Activated CD4-positive, alpha-beta T cell treated with anti-CD3 and anti-CD28 coated beads for 48 hours (primary cell): ENCODE measurements at regions not wholly inside any gene's neighbourhood (a gene's known extent, or its start where the extent isn't known, plus 50 kb on each side); places are given as distances from the start of the nearest gene placed in this dataset.
A peak's percentile ranks its signal among the peaks of the same experiment; 100 is the strongest.

Experiments used
- DNase-seq: peaks from one replicate; pipeline ENCODE4 v3.0.0-alpha.2; 2020

DNA sequence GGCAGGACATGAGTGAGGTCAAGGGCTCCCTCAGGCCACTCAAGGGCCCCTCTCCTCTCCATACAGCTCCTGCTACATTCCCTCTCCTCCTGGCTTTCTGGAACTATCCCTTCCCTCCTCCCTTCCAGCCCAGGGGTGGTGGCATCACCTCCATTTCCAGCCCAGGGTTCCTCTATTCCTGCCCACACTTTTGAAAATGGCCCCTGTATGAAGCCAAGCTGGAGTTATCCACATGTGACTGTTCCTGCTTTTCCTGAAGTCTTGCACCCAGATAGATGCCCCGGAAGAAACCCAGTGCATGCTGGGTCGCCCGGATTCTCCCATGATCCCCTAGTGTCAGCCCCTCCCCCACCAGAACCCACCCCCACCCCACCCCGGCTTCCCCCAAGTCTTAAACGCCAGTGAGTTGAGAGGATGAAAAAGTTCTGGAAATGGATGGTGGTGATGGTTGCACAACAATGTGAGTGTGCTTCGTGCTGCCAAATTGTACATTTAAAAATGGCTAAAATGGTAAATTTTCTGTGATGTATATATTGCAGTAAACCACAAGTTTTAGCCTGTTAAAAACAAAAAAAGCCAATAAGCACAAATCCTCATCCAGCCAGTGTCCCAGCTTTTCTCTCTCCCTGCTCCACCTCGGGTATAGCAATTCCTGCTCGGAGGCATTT lies 136.9 kb downstream of the SCARB1 start:
- no peak for DNase-seq

DNA sequence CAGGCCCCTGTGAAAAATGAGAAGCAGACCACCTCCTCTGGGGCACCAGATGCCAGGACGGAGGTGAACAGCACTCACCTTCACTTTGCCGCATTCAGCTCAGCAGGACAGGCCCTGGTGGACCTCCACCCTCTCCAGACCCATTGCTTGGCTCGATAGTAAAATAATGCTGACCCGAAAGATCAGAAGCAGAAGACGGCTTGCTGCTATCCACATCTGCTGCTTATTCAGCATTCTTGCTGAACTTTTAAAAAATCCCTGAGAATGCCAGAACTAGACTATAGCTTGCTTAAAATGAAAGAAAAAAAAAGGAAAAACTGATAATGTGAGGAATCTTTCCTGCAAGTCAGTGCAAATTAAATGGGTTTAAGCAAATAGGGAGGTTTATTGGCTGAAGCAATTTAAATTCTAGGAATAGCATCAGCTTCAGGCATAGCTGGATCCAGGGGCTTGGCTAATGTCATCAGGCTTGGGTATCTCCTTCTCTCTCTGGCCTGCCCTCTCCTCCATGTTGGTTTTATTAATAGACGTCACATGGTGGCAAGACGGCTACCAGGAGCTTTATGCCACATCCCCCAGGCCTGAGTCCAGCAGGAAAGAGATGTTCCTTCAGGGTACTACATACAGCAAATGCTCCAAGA lies 137.9 kb downstream of the SCARB1 start:
- DNase-seq: no peak

DNA sequence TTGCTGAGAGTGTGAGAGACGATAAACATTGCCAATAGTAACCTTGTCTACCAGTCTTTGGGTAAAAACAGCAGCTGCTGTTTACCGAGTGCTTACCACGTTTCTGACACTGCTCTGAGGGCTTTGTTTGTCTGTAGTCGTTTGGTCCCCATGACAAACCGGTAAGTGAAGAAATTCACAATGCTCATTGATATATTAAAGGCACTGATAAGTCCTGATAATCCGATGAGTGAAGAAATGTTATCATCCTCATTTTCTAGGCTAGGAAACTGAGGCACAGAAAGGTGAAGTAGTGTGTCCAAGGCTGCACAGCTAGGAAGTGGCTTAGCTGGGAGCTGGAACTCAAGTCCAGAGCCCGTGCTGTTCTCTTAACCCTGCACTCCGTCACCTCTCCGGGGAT lies 138.6 kb downstream of the SCARB1 start:
- DNase-seq: no peak

DNA sequence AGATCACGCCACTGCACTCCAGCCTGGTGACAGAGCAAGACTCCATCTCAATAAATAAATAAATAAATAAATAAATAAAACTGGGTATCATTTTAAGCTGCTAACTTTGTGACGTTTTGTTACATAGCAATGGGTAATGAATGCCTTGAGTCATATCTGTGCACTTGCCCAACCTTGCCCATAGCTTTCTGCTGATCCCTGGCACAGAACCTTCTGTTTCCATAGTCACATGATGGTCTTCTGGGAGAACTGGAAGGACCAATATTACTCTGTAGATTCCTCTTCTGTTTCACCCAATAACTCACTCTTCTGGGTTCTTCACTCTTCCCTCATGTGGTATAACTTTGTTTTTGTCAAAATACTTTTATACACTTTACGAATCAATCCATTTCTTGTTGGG lies 140.8 kb downstream of the SCARB1 start:
- DNase-seq: no peak

DNA sequence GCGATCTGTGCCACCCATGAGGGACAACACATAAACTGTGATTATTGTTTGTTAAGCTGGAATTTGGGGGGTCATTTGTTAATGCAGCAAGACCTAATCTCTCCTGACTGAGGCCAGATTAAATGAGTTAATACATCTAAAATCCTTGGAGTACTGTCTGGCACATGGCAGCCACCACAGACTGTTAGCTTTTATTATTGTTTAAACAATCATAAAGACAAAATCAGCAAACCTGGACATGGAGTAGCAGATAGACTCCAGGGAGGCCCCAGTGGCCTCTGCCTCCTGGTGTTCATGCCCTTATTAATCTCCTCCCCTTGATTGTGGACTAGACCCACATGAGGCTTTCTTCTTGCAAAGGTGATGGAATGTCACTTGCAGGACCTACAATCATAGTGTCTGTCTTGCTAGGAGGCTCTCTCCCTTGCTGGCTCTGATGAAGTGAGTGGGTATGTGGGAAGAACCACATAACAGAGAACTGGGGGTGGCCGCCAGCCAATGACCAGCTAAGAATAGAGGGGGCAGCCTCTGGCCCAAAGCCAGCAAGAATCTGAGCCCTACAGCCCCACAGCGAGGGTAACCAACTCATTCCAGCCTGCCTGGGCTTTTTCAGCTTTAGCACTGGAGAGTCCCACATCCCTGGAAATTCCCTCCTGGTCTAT lies 142.0 kb downstream of the SCARB1 start:
- DNase-seq: no peak

DNA sequence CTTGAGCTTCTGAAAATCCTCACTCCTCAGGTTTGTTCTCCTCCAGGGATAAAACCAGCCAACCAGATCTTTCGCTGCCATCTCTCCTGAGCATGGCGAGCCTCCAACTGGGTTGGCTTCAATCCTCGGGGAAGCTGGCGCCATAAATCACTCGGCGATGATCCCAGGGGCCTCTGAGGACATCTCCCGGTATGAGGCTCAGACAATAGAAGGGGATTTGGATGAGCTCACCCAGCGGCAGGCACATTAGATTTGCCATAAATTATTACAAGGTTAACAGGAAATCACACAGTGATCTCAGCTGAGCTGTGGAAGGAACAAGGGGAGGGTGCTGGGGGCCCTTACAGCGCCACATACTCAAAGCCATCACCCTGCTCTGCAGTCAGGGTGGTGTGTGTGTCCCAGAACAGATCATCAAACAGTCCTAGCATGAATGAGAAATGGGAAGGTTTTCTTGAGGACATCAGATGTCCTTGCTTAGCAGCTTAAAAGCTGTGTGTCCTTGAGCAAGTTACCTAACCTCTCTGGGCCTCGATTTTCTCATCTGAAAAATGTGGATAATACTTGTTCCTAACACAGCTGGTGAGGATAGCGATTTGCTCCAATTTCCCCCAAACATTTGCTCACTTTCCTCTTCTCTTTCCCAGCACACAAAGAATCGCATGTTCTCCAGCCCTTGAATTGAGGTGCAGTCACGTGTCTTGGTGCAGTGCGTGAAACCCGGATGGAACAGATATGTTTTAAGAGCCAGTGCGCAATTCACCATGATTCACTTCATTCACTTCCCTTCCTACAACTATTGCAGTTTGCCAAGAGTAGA lies 142.8 kb downstream of the SCARB1 start:
- DNase-seq: no peak

DNA sequence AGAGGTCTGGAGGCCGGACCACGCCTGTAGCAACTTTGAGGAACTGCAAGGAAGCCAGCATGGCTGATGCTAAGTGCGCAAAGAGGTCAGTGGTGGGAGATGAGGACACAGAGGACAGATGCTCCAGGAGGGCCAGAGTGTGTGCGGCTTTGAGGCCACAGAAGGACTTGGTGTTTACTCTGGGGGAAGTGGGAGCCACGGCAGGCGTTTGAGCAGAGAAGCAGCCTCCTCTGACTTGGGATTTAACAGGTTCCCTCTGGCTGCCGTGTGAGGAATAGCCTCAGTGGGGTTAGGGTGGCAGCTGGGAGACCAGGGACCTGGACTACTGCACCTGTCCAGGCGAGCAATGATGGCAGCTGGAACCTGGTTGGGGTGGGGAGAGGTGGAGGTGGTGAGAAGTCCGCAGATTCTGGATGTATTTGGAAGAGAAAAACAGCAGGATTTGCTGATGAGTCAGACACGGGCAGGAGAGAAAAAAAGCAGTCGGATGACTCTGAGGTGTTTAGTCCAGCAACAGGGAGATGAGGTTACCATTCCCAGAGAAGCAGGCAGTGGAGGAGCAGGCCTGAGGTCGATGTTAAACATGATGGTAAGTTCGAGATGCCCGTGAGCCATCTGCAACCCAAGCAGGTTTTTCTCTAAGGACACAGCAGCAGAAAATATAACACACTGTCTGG lies 143.5 kb downstream of the SCARB1 start:
- DNase-seq: no peak

DNA sequence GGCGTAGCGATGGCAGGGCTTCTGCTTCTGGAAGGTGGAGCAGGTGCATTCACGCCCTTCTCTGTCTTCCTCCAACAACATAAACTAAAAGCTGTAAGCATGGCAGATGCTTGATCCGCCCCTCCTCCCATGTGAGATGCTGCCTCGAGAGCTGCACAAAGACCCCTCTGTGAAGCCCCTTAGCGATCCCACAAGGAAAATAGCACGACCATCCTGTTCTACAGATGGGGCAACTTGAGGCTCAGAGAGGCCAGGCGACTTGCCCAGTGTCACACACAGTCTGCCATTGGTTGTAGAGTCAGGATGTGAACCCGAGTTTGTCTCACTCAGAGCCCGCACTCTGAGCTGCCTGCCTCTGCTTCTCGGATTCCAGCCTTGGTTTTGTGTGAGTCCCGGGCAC lies 144.4 kb downstream of the SCARB1 start:
- no peak for DNase-seq

DNA sequence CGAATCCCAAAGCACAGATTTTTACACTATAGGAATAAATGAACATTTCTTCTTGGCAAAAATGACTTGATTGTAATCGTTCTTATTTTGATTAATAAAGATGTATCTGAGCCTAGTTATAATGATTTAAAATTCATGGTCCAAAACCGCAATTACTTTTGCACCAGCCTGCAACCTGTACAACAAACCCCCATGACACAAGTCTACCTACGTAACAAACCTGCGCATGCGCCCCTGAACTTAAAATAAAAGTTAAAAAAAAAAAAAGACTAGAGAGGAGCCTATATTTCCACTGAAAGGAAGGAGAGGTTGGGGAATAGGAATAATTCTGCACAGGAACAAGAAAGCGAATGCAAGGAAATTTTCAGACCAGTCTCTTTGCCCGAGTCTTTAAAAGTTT lies 145.2 kb downstream of the SCARB1 start:
- DNase-seq: no peak

DNA sequence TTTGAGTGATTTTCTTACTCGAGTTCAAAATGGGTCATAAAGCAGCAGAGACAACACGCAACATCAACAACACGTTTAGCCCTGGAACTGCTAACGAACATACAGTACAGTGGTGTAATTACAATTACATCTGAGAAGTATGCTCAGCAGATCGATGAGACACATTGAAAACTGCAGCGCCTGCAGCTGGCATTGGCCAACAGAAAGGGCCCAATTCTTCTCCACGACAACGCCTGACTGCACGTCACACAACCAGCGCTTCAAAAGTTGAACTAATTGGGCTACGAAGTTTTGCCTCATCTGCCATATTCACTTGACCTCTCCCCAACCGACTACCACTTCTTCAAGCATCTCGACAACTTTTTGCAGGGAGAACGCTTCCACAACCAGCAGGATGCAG lies 145.6 kb downstream of the SCARB1 start:
- DNase-seq: no peak

DNA sequence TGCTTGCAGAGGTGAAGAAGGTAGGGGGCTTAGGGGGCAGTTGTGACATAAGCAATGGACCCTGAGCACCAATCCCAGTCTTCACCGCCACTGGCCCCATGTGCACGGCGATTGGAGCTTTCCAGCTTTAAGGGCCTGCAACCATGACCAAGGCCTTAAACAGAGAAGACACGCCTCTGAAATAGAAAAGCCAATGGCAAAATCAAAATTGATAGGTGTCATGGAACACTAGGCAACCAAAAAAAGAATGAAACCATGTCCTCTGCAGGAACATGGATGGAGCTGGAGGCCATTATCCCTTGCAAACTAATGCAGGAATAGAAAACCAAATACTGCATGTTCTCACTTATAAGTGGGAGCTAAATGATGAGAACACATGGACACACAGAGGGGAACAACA lies 146.3 kb downstream of the SCARB1 start:
- DNase-seq: no peak

DNA sequence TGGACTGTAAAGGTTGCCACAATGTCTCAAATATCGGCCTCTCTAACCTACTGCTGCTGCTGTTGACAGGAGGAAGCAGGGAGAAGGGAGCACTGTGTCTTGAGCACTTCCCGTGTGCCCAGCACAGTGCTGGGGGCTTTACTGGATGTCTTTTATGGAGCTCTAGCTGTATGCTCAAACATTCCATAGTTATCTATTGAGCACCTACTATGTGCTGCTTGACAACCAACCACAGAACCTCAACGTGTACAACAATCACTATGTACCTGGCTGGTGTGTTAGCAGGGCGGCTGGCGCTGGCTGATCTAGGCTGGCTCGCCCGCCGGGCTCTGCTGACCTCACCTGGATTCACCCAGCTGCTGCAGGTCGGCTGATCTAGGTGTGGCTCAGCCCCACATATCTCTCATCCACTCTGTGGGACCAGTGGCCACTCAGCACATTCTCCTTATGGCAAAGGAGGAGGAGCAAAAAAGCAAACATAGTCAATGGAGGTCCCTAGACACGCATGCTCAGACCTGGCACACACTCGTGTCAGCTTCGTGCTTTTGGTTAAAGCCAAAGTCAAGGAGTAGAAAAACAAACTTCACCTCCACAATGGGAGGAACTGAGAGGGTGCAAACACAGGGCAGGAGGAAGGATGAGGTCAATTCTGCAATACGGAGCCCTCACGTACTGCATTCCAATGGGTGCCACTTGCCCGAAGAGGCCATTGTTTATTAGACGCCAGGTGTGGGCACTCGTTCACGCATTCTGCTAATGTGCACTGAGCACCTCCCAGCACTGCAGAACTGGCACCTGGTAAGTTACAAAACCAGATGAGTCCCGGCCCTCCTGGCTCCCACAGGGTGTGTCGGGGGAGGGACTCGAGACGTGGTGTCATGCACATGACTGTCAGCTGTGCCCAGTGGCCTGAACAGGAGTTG lies 147.2 kb downstream of the SCARB1 start:
- DNase-seq: no peak

DNA sequence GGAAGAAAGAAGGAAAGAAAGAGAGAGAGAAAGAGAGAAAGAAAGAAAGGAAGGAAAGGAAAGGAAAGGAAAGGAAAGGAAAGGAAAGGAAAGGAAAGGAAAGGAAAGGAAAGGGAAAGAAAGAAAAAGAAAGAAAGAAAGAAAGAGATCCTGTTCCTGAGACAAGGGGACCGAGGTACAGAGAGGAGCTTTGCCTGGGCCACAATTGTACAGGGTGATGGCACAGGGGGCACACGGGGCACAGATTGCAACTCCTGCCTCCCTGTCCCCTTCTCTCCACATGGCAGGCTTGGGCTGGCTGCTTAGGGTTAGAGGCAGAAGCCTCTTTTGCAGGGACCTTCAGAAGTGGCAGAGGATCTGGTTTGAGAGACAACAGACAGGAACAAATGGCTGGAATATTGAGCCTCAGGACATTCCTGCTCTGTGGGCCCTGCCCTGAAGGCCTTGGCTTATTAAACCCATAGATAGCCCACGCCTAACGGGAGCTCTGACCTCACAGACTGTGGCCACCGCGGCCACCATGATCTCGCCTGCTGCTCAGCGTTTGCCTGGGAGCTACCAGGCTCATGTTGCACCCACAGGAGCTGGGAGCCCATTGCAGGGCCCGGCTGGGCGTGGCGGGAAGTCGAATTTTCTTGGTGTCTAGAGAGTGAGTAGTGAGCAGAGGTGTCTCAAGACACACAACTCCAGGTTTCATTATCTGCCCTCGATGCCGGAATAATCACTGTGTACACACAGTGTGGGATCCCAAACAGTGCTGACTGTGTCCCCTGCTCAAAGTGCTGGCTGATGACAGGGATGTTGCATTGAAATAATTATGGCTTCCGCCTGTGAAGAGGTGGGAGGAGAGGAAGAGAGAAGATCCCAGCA lies 147.9 kb upstream of the NCOR2 start:
- no peak for DNase-seq

DNA sequence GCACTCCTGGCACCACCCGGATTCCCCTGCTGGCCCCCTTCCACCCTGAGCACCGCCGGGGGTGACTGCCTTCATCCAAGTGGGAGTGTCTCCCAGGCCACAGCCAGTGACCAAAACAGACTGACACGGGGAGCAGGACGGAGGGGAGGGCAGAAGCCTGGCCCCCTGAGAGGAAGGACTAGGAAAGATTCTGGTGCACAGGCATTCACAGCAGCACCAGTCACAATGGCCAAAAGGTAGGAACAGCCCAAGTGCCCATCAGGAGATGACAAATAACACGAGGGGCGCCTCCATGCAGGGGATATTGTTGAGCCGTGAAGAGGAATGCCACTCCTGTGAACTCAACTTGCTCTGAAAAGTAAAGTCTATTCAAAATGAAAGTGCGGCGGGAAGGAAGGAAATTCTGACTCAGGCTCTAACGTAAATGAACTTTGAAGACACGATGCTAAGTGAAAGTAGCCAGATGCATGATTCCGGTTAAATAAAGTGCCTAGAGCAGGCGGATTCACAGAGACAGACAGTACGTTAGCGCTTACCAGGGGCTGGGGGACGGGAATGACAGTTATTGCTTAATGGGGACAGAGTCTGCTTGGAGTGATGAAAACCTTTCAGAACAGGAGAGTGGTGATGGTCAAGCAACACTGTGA lies 146.1 kb upstream of the NCOR2 start:
- DNase-seq: peak; percentile 85

DNA sequence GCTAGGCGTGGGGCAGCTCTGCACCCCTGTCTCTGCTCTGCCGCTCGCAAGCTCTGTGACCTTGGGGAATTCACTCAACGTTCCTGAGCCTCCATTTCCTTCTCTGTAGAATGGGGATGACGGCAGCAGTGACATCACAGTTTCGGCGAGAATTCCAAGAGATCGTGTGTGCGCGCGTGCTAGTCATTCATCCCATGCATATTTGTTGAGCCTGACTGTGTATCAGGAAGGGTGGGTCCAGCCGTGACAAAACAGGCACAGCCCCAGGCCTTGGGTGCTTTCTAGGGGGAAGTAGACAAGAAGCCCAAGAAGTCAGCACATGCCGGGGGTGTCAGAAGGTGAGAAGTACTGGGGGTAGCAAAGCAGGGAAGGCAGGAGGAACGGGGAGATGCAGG lies 145.6 kb upstream of the NCOR2 start:
- no peak for DNase-seq

DNA sequence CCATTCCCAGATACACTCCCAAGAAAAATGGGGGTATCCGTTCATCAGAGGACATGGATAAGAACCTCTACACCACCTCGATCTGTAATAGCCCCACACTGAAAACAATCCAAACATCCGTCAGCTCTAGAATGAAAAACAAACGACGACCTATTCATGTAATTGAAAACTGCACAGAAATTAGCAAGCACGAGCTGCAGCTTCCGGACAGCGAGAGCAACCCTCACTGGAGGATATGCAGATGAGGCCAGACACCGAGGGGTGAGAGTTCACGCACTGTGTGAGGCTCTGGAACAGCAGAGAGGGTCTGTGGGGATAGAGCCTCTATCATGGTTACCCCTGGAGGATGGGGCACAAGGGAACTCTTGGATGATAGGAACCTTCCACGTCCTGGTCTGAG lies 143.9 kb upstream of the NCOR2 start:
- DNase-seq: no peak

DNA sequence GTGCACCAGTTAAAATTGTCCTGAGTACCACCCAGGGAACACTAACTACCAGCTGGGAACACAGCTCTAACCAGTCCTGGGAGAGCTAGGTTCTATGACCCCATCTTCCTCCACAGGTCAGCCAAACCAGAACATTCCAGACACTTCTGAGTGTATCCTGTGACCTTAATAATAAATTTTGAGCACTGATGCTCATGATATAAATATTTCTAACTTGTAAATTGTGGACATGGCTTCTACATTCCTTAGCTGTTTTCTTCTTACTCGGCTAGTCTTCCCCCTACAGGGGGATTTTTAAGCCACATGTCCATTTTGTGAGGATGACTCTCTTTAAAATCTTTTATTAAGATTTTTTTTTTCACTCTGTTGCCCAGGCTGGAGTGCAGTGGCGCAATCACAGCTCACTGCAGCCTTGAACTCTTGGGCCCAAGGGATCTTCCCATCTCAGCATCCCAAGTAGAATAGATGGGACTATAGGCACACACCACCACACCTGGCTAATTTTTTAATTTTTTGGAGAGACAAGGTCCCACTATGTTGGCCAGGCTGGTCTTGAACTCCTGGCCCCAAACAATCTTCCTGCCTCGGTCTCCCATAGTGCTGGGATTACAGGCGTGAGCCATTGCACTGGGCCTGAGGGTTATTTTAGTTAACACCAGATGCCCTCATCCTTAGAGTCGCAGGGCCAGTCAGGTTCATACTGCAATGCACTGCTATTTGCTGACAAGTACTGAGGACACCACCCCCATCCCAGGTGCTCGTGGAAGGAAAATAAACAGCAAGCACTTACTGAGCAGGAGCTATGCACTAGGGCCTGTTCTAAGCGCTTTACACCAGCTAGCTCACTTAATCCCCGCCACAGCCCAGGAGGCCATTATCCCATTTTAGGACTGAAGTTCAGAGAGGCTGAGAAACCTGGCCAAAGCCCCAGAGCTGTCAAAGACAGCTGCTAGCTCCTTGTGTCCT lies 142.6 kb upstream of the NCOR2 start:
- DNase-seq: no peak

DNA sequence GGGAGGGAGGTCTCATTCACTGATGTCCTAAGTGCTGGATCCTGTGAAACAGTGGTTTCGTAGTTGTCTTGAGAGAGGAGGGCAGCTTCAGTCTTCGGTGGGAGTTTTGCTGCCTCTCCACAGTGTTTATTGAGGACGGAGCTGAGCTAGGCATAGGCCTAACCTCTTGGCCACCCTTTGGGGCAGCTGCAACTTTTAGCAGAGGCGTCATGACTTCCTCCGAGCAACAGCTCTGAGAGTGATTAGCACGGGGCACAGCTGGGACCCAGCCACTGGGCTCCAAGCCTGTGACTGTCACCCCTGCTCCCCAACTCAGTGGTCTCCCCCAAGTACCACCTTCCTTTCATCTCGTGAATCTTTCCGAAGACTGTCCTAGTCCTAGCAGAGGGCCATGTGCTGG lies 139.9 kb upstream of the NCOR2 start:
- DNase-seq: no peak

DNA sequence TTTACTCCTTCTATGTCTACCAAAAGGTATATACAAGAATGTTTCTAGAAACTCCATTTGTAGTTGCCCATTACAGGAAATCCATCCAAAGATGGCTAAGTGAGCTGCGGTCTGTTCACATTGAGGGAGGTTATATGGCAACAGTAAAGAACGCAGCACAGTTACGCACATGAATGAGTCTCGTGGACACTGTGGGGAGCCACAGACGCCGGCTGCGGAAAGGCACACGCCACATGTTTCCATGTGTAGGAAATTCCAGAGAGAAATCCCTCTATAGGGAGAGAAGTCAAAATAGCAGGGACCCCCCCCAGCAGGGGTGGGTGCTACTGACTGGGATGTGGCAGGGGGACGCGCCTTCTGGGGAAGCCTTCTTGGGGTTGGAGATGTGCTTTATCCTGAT lies 139.0 kb upstream of the NCOR2 start:
- DNase-seq: no peak
